T follicular helper cell (primary cell): ENCODE measurements at regions not wholly inside any gene's neighbourhood (a gene's known extent, or its start where the extent isn't known, plus 50 kb on each side); places are given as distances from the start of the nearest gene placed in this dataset.

ENCODE experiments used
- DNase-seq: peaks from one replicate; pipeline ENCODE4 v3.0.0-alpha.2; 2020; ENCODE audit warnings: low read depth

GRCh38 chr16:66266436-66267291 lies 99.8 kb upstream of the CDH5 start:
- no peak for DNase-seq

GRCh38 chr16:66265556-66266141 lies 100.8 kb upstream of the CDH5 start:
- DNase-seq, result no peak

GRCh38 chr16:66265048-66265415 lies 101.5 kb upstream of the CDH5 start:
- no peak for DNase-seq

- DNase-seq, result no peak
Observed at GRCh38 chr16:66264311-66265047, 102.0 kb upstream of the CDH5 start.

- no peak for DNase-seq
Observed at GRCh38 chr16:66263973-66264310, 102.5 kb upstream of the CDH5 start.

GRCh38 chr16:66263168-66263972 lies 103.1 kb upstream of the CDH5 start:
- DNase-seq, result no peak

GRCh38 chr16:66262253-66263167 lies 104.0 kb upstream of the CDH5 start:
- DNase-seq, result no peak

GRCh38 chr16:66261826-66262225 lies 104.7 kb upstream of the CDH5 start:
- DNase-seq, result no peak

- DNase-seq, result no peak
Observed at GRCh38 chr16:66260522-66261254, 105.8 kb upstream of the CDH5 start.

- DNase-seq, result no peak
Observed at GRCh38 chr16:66258916-66259845, 107.3 kb upstream of the CDH5 start.

- DNase-seq, result no peak
Observed at GRCh38 chr16:66256919-66257318, 109.6 kb upstream of the CDH5 start.

GRCh38 chr16:66255647-66256046 lies 110.8 kb upstream of the CDH5 start:
- no peak for DNase-seq

- DNase-seq, result no peak
Observed at GRCh38 chr16:66254751-66255150, 111.7 kb upstream of the CDH5 start.

GRCh38 chr16:66254106-66254505 lies 112.4 kb upstream of the CDH5 start:
- no peak for DNase-seq

GRCh38 chr16:66251476-66252160 lies 114.9 kb upstream of the CDH5 start:
- no peak for DNase-seq

GRCh38 chr16:66250686-66251431 lies 115.6 kb upstream of the CDH5 start:
- no peak for DNase-seq

GRCh38 chr16:66247516-66248481 lies 118.7 kb upstream of the CDH5 start:
- no peak for DNase-seq
